Neural progenitor cell (in vitro differentiated cells): ENCODE measurements at regions not wholly inside any gene's neighbourhood (a gene's known extent, or its start where the extent isn't known, plus 50 kb on each side); places are given as distances from the start of the nearest gene placed in this dataset.

Experiments
- CTCF ChIP-seq: fragments of 200-600 bp; sonication (generic); IDR thresholded peaks from 2 replicates; pipeline ENCODE4 v1.5.1; 2017; ENCODE audit warnings: antibody characterized with exemption, mild to moderate bottlenecking
- EZH2 ChIP-seq: fragments of 200-600 bp; sonication (generic); IDR thresholded peaks from 2 replicates; pipeline ENCODE4 v1.6.1; 2017; ENCODE audit warnings: antibody characterized with exemption, mild to moderate bottlenecking, moderate library complexity

- TF ChIP-seq CTCF: no peak
- TF ChIP-seq EZH2: no peak
These were observed 210.7 kb upstream of the TNP1 start for GRCh38 chr2:217070611-217071010.
